ENCODE measurements at regions not wholly inside any gene's neighbourhood (a gene's known extent, or its start where the extent isn't known, plus 50 kb on each side); places are given as distances from the start of the nearest gene placed in this dataset.

GRCh38 chr1:182118851-182119250 is 57.3 kb upstream of the ZNF648 start:
- Histone ChIP-seq H3K79me2 (ENCODE audit: low read length) (no peaks in the 10 kb centered on the region), H3K9me2 (replicated peaks; ENCODE audit: insufficient read depth, low read length) (no peaks in the 10 kb centered on the region), H3K4me3 (ENCODE audit: low read length) (no peak overlapping the region), H3K4me1 (ENCODE audit: low read length) (no peaks in the 10 kb centered on the region), H3K27ac (ENCODE audit: low read length) (no peak overlapping the region), H3K36me3 (replicated peaks; ENCODE audit: insufficient read depth, low read length) (no peaks in the 10 kb centered on the region), H3F3A (ENCODE audit: insufficient read depth, low read length) (no peaks in the 10 kb centered on the region), H4K20me1 (ENCODE audit: insufficient read depth, low read length) (no peaks in the 10 kb centered on the region), H3K9ac (ENCODE audit: low read length) (no peak overlapping the region), H2AFZ (ENCODE audit: low read length) (no peak overlapping the region), H3K4me2 (ENCODE audit: low read depth, low read length) (no peak overlapping the region), H3K9me3 (replicated peaks; ENCODE audit: insufficient read depth, low read length) (no peaks in the 10 kb centered on the region), H3K27me3 (replicated peaks; ENCODE audit: insufficient read depth, low read length) (no peaks in the 10 kb centered on the region)
- TF ChIP-seq EZH2phosphoT487 (IDR thresholded peaks at IDR 0.05; ENCODE audit: low read length), result no peak
- DNase-seq, result no peak

GRCh38 chr1:182114627-182115023 is 53.1 kb upstream of the ZNF648 start:
- H3K4me3 ChIP-seq (ENCODE audit: low read length), result no peak overlapping the region
- no peak overlapping the region for H3K27ac ChIP-seq (ENCODE audit: low read length)
- H3K9ac ChIP-seq (ENCODE audit: low read length), result no peak overlapping the region
- no peak overlapping the region for H2AFZ ChIP-seq (ENCODE audit: low read length)
- no peaks in the 10 kb centered on the region for H3K4me1 ChIP-seq (ENCODE audit: low read length)
- no peaks in the 10 kb centered on the region for H3K79me2 ChIP-seq (ENCODE audit: low read length)
- DNase-seq, result no peak
- H4K20me1 ChIP-seq (ENCODE audit: insufficient read depth, low read length), result no peaks in the 10 kb centered on the region
- TF ChIP-seq CTCF (IDR thresholded peaks at IDR 0.05; ENCODE audit: low read length), result no peak
- TF ChIP-seq EZH2phosphoT487 (IDR thresholded peaks at IDR 0.05; ENCODE audit: low read length), result no peak
- TF ChIP-seq EZH2 (optimal IDR thresholded peaks at IDR 0.05; ENCODE audit: low read depth, low read length), result no peak
- no peaks in the 10 kb centered on the region for H3K36me3 ChIP-seq (replicated peaks; ENCODE audit: insufficient read depth, low read length)
- no peaks in the 10 kb centered on the region for H3K9me2 ChIP-seq (replicated peaks; ENCODE audit: insufficient read depth, low read length)
- H3K27me3 ChIP-seq (replicated peaks; ENCODE audit: insufficient read depth, low read length), result no peaks in the 10 kb centered on the region
- no peaks in the 10 kb centered on the region for H3F3A ChIP-seq (ENCODE audit: insufficient read depth, low read length)
- H3K9me3 ChIP-seq (replicated peaks; ENCODE audit: insufficient read depth, low read length), result no peaks in the 10 kb centered on the region
- H3K4me2 ChIP-seq (ENCODE audit: low read depth, low read length), result no peak overlapping the region

- H3F3A ChIP-seq (ENCODE audit: insufficient read depth, low read length), result no peaks in the 10 kb centered on the region
- H3K9ac ChIP-seq (ENCODE audit: low read length), result no peak overlapping the region
- H3K4me3 ChIP-seq (ENCODE audit: low read length), result no peak overlapping the region
- H3K4me1 ChIP-seq (ENCODE audit: low read length), result no peaks in the 10 kb centered on the region
- no peak overlapping the region for H3K27ac ChIP-seq (ENCODE audit: low read length)
- no peaks in the 10 kb centered on the region for H3K27me3 ChIP-seq (replicated peaks; ENCODE audit: insufficient read depth, low read length)
- no peaks in the 10 kb centered on the region for H3K36me3 ChIP-seq (replicated peaks; ENCODE audit: insufficient read depth, low read length)
- no peak overlapping the region for H2AFZ ChIP-seq (ENCODE audit: low read length)
- DNase-seq, result no peak
- TF ChIP-seq EZH2 (optimal IDR thresholded peaks at IDR 0.05; ENCODE audit: low read depth, low read length), result no peak
- TF ChIP-seq CTCF (IDR thresholded peaks at IDR 0.05; ENCODE audit: low read length), result no peak
- no peak for TF ChIP-seq EZH2phosphoT487 (IDR thresholded peaks at IDR 0.05; ENCODE audit: low read length)
- no peaks in the 10 kb centered on the region for H4K20me1 ChIP-seq (ENCODE audit: insufficient read depth, low read length)
- H3K9me2 ChIP-seq (replicated peaks; ENCODE audit: insufficient read depth, low read length), result no peaks in the 10 kb centered on the region
- no peak overlapping the region for H3K4me2 ChIP-seq (ENCODE audit: low read depth, low read length)
- H3K9me3 ChIP-seq (replicated peaks; ENCODE audit: insufficient read depth, low read length), result no peaks in the 10 kb centered on the region
- H3K79me2 ChIP-seq (ENCODE audit: low read length), result no peaks in the 10 kb centered on the region
Measured at GRCh38 chr1:182113879-182114626, 52.5 kb upstream of the ZNF648 start.

GRCh38 chr1:182111496-182111895 is 50.0 kb upstream of the ZNF648 start:
- H3K27ac ChIP-seq (ENCODE audit: low read length), result no peak overlapping the region
- no peaks in the 10 kb centered on the region for H3F3A ChIP-seq (ENCODE audit: insufficient read depth, low read length)
- H3K4me2 ChIP-seq (ENCODE audit: low read depth, low read length), result no peak overlapping the region
- no peak for TF ChIP-seq EZH2phosphoT487 (IDR thresholded peaks at IDR 0.05; ENCODE audit: low read length)
- TF ChIP-seq EZH2 (optimal IDR thresholded peaks at IDR 0.05; ENCODE audit: low read depth, low read length), result no peak
- no peak for TF ChIP-seq CTCF (IDR thresholded peaks at IDR 0.05; ENCODE audit: low read length)
- no peaks in the 10 kb centered on the region for H3K79me2 ChIP-seq (ENCODE audit: low read length)
- no peaks in the 10 kb centered on the region for H3K9me2 ChIP-seq (replicated peaks; ENCODE audit: insufficient read depth, low read length)
- H2AFZ ChIP-seq (ENCODE audit: low read length), result no peak overlapping the region
- H3K4me1 ChIP-seq (ENCODE audit: low read length), result no peaks in the 10 kb centered on the region
- H3K9ac ChIP-seq (ENCODE audit: low read length), result no peak overlapping the region
- H4K20me1 ChIP-seq (ENCODE audit: insufficient read depth, low read length), result no peaks in the 10 kb centered on the region
- H3K4me3 ChIP-seq (ENCODE audit: low read length), result no peak overlapping the region
- DNase-seq, result no peak
- H3K9me3 ChIP-seq (replicated peaks; ENCODE audit: insufficient read depth, low read length), result no peaks in the 10 kb centered on the region
- H3K36me3 ChIP-seq (replicated peaks; ENCODE audit: insufficient read depth, low read length), result no peaks in the 10 kb centered on the region
- H3K27me3 ChIP-seq (replicated peaks; ENCODE audit: insufficient read depth, low read length), result no peaks in the 10 kb centered on the region

Data from MM.1S (cell line).